Mesothelial cell of epicardium (in vitro differentiated cells): ENCODE measurements at regions not wholly inside any gene's neighbourhood (a gene's known extent, or its start where the extent isn't known, plus 50 kb on each side); places are given as distances from the start of the nearest gene placed in this dataset.

Experiments
- DNase-seq, 2 experiments: peaks; one replicate each; pipeline ENCODE4 v3.0.0; 2021; ENCODE audit warnings: low spot score in 2 of 2; ENCODE audit not compliant: unreplicated experiment in 2 of 2
- H3K27ac Mint-ChIP-seq: 2 replicates; pipeline ENCODE4 v1.8.0; 2021; ENCODE audit warnings: mixed read lengths
- H3K27me3 Mint-ChIP-seq: 2 replicates; pipeline ENCODE4 v1.8.0; 2021; ENCODE audit warnings: low read depth, mixed read lengths
- H3K36me3 Mint-ChIP-seq: 2 replicates; pipeline ENCODE4 v1.8.0; 2021; ENCODE audit warnings: mixed read lengths
- H3K4me1 Mint-ChIP-seq: 2 replicates; pipeline ENCODE4 v1.8.0; 2021; ENCODE audit warnings: mixed read lengths
- H3K4me3 Mint-ChIP-seq: 2 replicates; pipeline ENCODE4 v1.8.0; 2021; ENCODE audit warnings: mild to moderate bottlenecking, moderate library complexity, mixed read lengths
- H3K9me3 Mint-ChIP-seq: 2 replicates; pipeline ENCODE4 v1.8.0; 2021; ENCODE audit warnings: mixed read lengths
- TF ChIP-seq, protein P1 (sequence below): fragments of 200-600 bp; sonication (generic); IDR thresholded peaks from one replicate; pipeline ENCODE4 v1.5.0; 2021; ENCODE audit warnings: antibody characterized with exemption; ENCODE audit not compliant: unreplicated experiment

DNA sequence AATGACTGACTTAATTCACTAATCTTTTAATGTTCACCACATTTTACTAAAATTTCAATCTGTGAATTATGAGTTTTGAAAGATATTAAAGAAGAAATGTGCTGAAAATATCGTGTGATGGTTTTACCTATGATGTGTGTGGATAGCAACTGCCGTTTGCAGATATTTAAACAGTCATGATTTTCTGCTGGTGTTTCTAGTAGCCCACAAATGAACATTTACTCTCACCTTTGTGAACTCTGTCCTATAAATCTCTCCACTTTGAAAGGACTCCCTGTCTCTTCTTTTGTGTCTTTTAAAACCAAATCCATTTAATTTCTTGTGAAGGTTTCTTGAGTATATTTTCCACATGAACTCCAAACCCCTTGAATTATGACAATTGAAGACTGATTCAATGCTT is 771.2 kb upstream of the SALL3 start:
- Mint-ChIP-seq H3K27ac (no peak overlapping the region), H3K4me1 (no peaks in the 10 kb centered on the region), H3K9me3 (no peaks in the 10 kb centered on the region), H3K27me3 (peaks cover 18% of the 10 kb centered on the region), H3K4me3 (no peak overlapping the region), H3K36me3 (no peaks in the 10 kb centered on the region)
- DNase-seq = no peak
- TF ChIP-seq, protein P1, sequence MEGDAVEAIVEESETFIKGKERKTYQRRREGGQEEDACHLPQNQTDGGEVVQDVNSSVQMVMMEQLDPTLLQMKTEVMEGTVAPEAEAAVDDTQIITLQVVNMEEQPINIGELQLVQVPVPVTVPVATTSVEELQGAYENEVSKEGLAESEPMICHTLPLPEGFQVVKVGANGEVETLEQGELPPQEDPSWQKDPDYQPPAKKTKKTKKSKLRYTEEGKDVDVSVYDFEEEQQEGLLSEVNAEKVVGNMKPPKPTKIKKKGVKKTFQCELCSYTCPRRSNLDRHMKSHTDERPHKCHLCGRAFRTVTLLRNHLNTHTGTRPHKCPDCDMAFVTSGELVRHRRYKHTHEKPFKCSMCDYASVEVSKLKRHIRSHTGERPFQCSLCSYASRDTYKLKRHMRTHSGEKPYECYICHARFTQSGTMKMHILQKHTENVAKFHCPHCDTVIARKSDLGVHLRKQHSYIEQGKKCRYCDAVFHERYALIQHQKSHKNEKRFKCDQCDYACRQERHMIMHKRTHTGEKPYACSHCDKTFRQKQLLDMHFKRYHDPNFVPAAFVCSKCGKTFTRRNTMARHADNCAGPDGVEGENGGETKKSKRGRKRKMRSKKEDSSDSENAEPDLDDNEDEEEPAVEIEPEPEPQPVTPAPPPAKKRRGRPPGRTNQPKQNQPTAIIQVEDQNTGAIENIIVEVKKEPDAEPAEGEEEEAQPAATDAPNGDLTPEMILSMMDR = no peak

DNA sequence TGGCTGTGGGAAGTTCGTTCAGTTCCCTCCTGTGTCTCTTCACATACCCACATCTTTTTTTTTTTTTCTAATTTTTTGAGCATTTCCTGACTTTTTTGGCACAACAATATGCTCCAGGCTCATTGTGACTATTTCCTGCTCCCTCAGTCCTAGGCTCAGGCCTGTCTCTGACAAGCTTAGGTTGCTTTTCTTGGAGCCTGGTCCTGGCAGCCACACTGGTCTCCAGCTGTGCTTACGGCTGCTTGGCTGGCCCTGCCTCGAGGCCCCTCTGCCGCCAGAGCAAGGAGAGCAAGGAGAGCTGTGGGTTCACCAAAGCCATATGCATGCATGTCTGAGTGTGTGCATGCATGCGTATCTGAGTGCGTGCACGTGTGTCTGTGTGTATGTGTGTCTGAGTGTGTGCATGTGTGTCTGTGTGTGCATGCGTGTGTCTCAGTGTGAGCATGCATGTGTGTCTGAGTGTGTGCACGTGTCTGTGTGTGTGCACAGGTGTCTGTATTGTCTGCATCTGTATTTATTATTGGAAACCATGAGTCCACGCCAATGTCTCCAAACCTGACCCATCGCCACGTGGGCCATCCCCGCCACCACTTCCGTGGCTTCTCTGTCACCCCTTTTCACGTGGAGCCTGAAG is 766.1 kb upstream of the SALL3 start:
- DNase-seq = no peak
- no peaks in the 10 kb centered on the region for H3K36me3 Mint-ChIP-seq
- no peaks in the 10 kb centered on the region for H3K4me1 Mint-ChIP-seq
- H3K27me3 Mint-ChIP-seq = peaks cover 12% of the 10 kb centered on the region
- no peaks in the 10 kb centered on the region for H3K9me3 Mint-ChIP-seq
- no peak overlapping the region for H3K4me3 Mint-ChIP-seq
- H3K27ac Mint-ChIP-seq = no peak overlapping the region
- TF ChIP-seq, protein P1 = no peak

DNA sequence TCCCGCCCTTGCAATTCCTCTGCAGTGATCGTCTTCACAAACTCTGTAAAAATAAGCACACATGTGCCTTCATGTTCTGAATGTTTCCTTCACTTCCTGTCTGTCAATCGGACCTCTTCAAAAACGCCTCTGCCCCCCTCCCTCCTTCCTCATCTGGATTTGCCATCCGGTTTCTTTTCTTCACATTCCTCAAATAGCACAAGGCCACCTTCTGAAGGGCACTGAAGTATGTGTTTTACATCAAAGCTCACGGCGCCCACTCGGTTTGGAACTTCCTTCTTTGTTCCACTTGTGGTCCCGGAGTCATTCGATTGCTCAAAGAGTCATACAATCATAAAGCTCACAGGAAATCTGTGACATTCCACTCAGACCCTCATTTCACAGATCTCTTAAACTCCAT is 758.1 kb upstream of the SALL3 start:
- no peak overlapping the region for H3K4me3 Mint-ChIP-seq
- TF ChIP-seq, protein P1 = no peak
- H3K27me3 Mint-ChIP-seq = peaks cover 15% of the 10 kb centered on the region
- DNase-seq = no peak
- no peaks in the 10 kb centered on the region for H3K36me3 Mint-ChIP-seq
- no peaks in the 10 kb centered on the region for H3K9me3 Mint-ChIP-seq
- peaks cover 2% of the 10 kb centered on the region for H3K4me1 Mint-ChIP-seq
- H3K27ac Mint-ChIP-seq = no peak overlapping the region

DNA sequence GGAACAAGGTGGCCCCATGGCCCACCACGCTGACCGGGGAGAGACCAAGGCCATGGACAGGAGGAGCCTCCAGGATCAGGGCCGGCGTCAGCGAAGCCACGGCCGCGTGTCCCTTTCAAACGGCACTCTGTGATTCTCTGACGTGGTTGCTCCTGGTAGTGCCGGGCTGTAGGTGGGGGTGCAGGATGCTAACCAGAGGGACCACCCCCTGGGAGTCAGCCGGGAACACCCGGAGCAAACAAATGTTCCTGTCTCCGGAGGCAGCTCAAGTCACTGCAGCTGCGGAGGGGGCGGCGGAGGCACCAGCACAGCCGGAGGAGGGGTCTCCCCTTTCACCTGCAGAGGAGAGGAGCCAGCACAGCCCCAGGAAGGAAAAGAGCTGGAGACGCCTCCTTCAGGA is 750.6 kb upstream of the SALL3 start:
- no peak for DNase-seq
- no peak overlapping the region for H3K27ac Mint-ChIP-seq
- TF ChIP-seq, protein P1 = no peak
- peaks cover 66% of the 10 kb centered on the region for H3K27me3 Mint-ChIP-seq
- H3K36me3 Mint-ChIP-seq = no peaks in the 10 kb centered on the region
- H3K4me3 Mint-ChIP-seq = no peak overlapping the region
- no peaks in the 10 kb centered on the region for H3K9me3 Mint-ChIP-seq
- peaks cover 2% of the 10 kb centered on the region for H3K4me1 Mint-ChIP-seq

DNA sequence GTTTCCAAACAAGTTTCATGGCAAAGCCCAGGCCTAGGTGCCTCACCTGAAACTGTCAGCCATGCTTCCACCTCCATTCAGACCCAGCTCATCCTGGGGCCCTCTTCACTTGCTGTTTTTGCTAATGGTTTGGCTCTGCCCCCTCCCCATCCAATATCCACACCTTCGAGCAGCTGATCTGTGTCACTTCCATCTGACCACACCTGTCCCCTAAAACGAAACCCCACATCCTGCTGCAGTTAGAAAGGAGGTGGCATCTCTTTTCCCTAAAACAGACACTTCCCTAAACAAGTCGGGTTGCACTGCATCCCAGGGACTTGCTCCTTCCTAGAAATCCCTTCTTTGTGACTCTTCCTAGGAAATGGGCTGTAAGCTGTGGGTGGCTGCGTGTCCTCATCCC is 748.7 kb upstream of the SALL3 start:
- no peaks in the 10 kb centered on the region for H3K9me3 Mint-ChIP-seq
- no peaks in the 10 kb centered on the region for H3K36me3 Mint-ChIP-seq
- no peak overlapping the region for H3K4me3 Mint-ChIP-seq
- H3K27me3 Mint-ChIP-seq = peaks cover 68% of the 10 kb centered on the region
- TF ChIP-seq, protein P1 = no peak
- H3K4me1 Mint-ChIP-seq = peaks cover 2% of the 10 kb centered on the region
- no peak for DNase-seq
- H3K27ac Mint-ChIP-seq = no peak overlapping the region

DNA sequence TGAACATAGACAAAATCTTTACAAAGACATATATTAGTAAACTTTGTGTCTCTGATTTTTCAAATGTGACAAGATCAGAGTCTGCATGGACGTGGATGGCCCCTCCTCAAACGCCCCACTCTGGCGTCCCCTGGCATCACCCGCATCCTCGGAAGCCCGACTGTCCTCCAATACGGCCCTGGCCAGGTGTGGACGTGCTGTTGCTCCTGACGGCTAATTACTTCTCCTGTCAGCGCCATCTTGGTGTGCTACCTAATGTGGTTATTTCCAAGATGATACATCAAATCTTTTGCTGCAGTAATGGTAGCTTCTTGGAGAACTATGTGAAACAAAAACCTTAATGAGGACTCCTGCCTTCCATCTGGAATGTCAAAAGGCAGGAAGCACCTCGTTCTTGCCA is 747.4 kb upstream of the SALL3 start:
- DNase-seq = no peak
- peaks cover 2% of the 10 kb centered on the region for H3K4me1 Mint-ChIP-seq
- H3K36me3 Mint-ChIP-seq = no peaks in the 10 kb centered on the region
- no peak overlapping the region for H3K4me3 Mint-ChIP-seq
- H3K27ac Mint-ChIP-seq = no peak overlapping the region
- peaks cover 58% of the 10 kb centered on the region for H3K27me3 Mint-ChIP-seq
- TF ChIP-seq, protein P1 = no peak
- H3K9me3 Mint-ChIP-seq = no peaks in the 10 kb centered on the region
